Cardiac fibroblast (primary cell): ENCODE measurements at regions not wholly inside any gene's neighbourhood (a gene's known extent, or its start where the extent isn't known, plus 50 kb on each side); places are given as distances from the start of the nearest gene placed in this dataset.

Experiments
- DNase-seq, 2 donors: peaks; one replicate each; pipeline versions ENCODE4 v3.0.0 to v3.0.0-alpha.2; 2010; ENCODE audit warnings: low read depth in 2 of 2
- H3K4me3 ChIP-seq, 2 donors: replicated peaks in 1 of 2; 1 replicate in 1 of 2; 2 replicates in 1 of 2; pipeline ENCODE4 v1.5.1; 2011; ENCODE audit warnings: low read depth in 2 of 2, low read length in 2 of 2, mild to moderate bottlenecking in 2 of 2, moderate library complexity in 1 of 2
- CTCF ChIP-seq: IDR thresholded peaks from one replicate; pipeline ENCODE4 v1.5.1; 2011; ENCODE audit warnings: low read depth, mild to moderate bottlenecking, low read length, inconsistent platforms

GRCh38 chr18:32621034-32621433 is 150.4 kb upstream of the GAREM1 start:
- DNase-seq: no peak
- H3K4me3 ChIP-seq: no peak overlapping the region
- no peak for TF ChIP-seq CTCF

- DNase-seq: no peak
- H3K4me3 ChIP-seq: no peak overlapping the region
- TF ChIP-seq CTCF: no peak
Measured at GRCh38 chr18:32618546-32618945, 147.9 kb upstream of the GAREM1 start.

- no peak for TF ChIP-seq CTCF
- no peak overlapping the region for H3K4me3 ChIP-seq
- DNase-seq: no peak
Measured at GRCh38 chr18:32613821-32614220, 143.1 kb upstream of the GAREM1 start.

- no peak for DNase-seq
- TF ChIP-seq CTCF: no peak
- H3K4me3 ChIP-seq: no peak overlapping the region
Measured at GRCh38 chr18:32612651-32613050, 142.0 kb upstream of the GAREM1 start.

- DNase-seq: no peak
- TF ChIP-seq CTCF: no peak
Measured at GRCh38 chr18:32610176-32610575, 139.5 kb upstream of the GAREM1 start.

GRCh38 chr18:32607816-32608215 is 137.1 kb upstream of the GAREM1 start:
- TF ChIP-seq CTCF: no peak
- DNase-seq: no peak
- no peak overlapping the region for H3K4me3 ChIP-seq

More at GRCh38 chr18:32610176-32610575, 139.5 kb upstream of the GAREM1 start:
- H3K4me3 ChIP-seq: no peak overlapping the region

GRCh38 chr18:32598144-32598543 is 127.5 kb upstream of the GAREM1 start:
- no peak for DNase-seq
- TF ChIP-seq CTCF: no peak
- H3K4me3 ChIP-seq: no peak overlapping the region
